ENCODE measurements at regions not wholly inside any gene's neighbourhood (a gene's known extent, or its start where the extent isn't known, plus 50 kb on each side); places are given as distances from the start of the nearest gene placed in this dataset.
A peak's percentile ranks its signal among the peaks of the same experiment; 100 is the strongest.

GRCh38 chr18:45191795-45192194, 423.5 kb upstream of the SLC14A2 start:
- DNase-seq (no peak), ATAC-seq (ENCODE audit: low read depth) (no peak)
- no peaks in the 10 kb centered on the region for H3K36me3 Mint-ChIP-seq (ENCODE audit: low read depth)
- no peaks in the 10 kb centered on the region for H3K4me1 Mint-ChIP-seq
- intact Hi-C loops (cut with micrococcal nuclease): no loop called here
- TF ChIP-seq CTCF (IDR thresholded peaks at IDR 0.05): no peak
- H3K27me3 Mint-ChIP-seq: no peaks in the 10 kb centered on the region
- H3K9me3 Mint-ChIP-seq: no peaks in the 10 kb centered on the region
- ChIA-PET POLR2A (no interaction called here), CTCF (no interaction called here)
- H3K27ac Mint-ChIP-seq: no peak overlapping the region
- H3K4me3 Mint-ChIP-seq: no peak overlapping the region

GRCh38 chr18:45197526-45197970, 417.7 kb upstream of the SLC14A2 start:
- no peak for TF ChIP-seq CTCF (IDR thresholded peaks at IDR 0.05)
- H3K9me3 Mint-ChIP-seq: no peaks in the 10 kb centered on the region
- no peak overlapping the region for H3K4me3 Mint-ChIP-seq
- POLR2A ChIA-PET: interaction anchor here (1.0 to 1.3 kb wide), 2 partner anchors 359 to 518 kb away, joined by 3 to 9 read pairs; no protein-coding TSS in a partner anchor
- ATAC-seq (ENCODE audit: low read depth) (peak; percentile 89), DNase-seq (no peak)
- H3K27ac Mint-ChIP-seq: peak overlapping the region; percentile 41
- intact Hi-C loops (cut with micrococcal nuclease): loop anchor here (1.0 kb wide), 1 partner anchor 94 kb away; no protein-coding TSS in a partner anchor
- peaks cover 7% of the 10 kb centered on the region for H3K4me1 Mint-ChIP-seq
- no peaks in the 10 kb centered on the region for H3K36me3 Mint-ChIP-seq (ENCODE audit: low read depth)
- CTCF ChIA-PET: interaction anchor here (1.8 kb wide), 1 partner anchor 16 kb away, joined by 6 read pairs; no protein-coding TSS in a partner anchor
- H3K27me3 Mint-ChIP-seq: no peaks in the 10 kb centered on the region

- Mint-ChIP-seq H3K4me1 (peaks cover 7% of the 10 kb centered on the region), H3K4me3 (no peak overlapping the region), H3K27me3 (no peaks in the 10 kb centered on the region), H3K9me3 (no peaks in the 10 kb centered on the region), H3K27ac (no peak overlapping the region), H3K36me3 (ENCODE audit: low read depth) (no peaks in the 10 kb centered on the region)
- ChIA-PET POLR2A (no interaction called here), CTCF (interaction anchor here (1.8 kb wide), 1 partner anchor 15 kb away, joined by 6 read pairs; no protein-coding TSS in a partner anchor)
- no peak for TF ChIP-seq CTCF (IDR thresholded peaks at IDR 0.05)
- no peak for DNase-seq
- ATAC-seq (ENCODE audit: low read depth): no peak
- intact Hi-C loops (cut with micrococcal nuclease): no loop called here
Measured at GRCh38 chr18:45198526-45198925, 416.8 kb upstream of the SLC14A2 start.

GRCh38 chr18:45201029-45201428, 414.2 kb upstream of the SLC14A2 start:
- ChIA-PET POLR2A (no interaction called here), CTCF (interaction anchor here (1.4 kb wide), 1 partner anchor 12 kb away, joined by 5 read pairs; no protein-coding TSS in a partner anchor)
- no peak overlapping the region for H3K27ac Mint-ChIP-seq
- no peak for ATAC-seq (ENCODE audit: low read depth)
- TF ChIP-seq CTCF (IDR thresholded peaks at IDR 0.05): no peak
- H3K36me3 Mint-ChIP-seq (ENCODE audit: low read depth): no peaks in the 10 kb centered on the region
- intact Hi-C loops (cut with micrococcal nuclease): no loop called here
- no peak for DNase-seq
- peaks cover 7% of the 10 kb centered on the region for H3K4me1 Mint-ChIP-seq
- H3K9me3 Mint-ChIP-seq: no peaks in the 10 kb centered on the region
- no peak overlapping the region for H3K4me3 Mint-ChIP-seq
- no peaks in the 10 kb centered on the region for H3K27me3 Mint-ChIP-seq

GRCh38 chr18:45201489-45201888, 413.8 kb upstream of the SLC14A2 start:
- ChIA-PET CTCF (interaction anchor here (1.4 kb wide), 1 partner anchor 12 kb away, joined by 5 read pairs; no protein-coding TSS in a partner anchor), POLR2A (no interaction called here)
- Mint-ChIP-seq H3K27me3 (no peaks in the 10 kb centered on the region), H3K36me3 (ENCODE audit: low read depth) (no peaks in the 10 kb centered on the region), H3K4me1 (peaks cover 7% of the 10 kb centered on the region), H3K9me3 (no peaks in the 10 kb centered on the region), H3K27ac (no peak overlapping the region), H3K4me3 (no peak overlapping the region)
- DNase-seq (no peak), ATAC-seq (ENCODE audit: low read depth) (no peak)
- intact Hi-C loops (cut with micrococcal nuclease): no loop called here
- TF ChIP-seq CTCF (IDR thresholded peaks at IDR 0.05): no peak
